GM23248 (cell line): ENCODE measurements at regions not wholly inside any gene's neighbourhood (a gene's known extent, or its start where the extent isn't known, plus 50 kb on each side); places are given as distances from the start of the nearest gene placed in this dataset.

Experiments used
- DNase-seq: peaks from one replicate; pipeline ENCODE4 v3.0.0-alpha.2; 2015
- H2AFZ ChIP-seq: fragments of 200-600 bp; sonication (generic); 2 replicates; pipeline ENCODE4 v1.6.1; 2016; ENCODE audit warnings: antibody characterized with exemption
- H3F3A ChIP-seq: fragments of 200-600 bp; sonication (generic); 2 replicates; pipeline ENCODE4 v1.6.1; 2016; ENCODE audit warnings: mild to moderate bottlenecking, antibody characterized with exemption, mixed run types; ENCODE audit not compliant: insufficient read depth
- H3K27ac ChIP-seq: fragments of 200-600 bp; sonication (generic); 2 replicates; pipeline ENCODE4 v1.5.1; 2016; ENCODE audit warnings: mild to moderate bottlenecking
- H3K27me3 ChIP-seq: fragments of 200-600 bp; sonication (generic); replicated peaks from 2 replicates; pipeline ENCODE4 v1.6.1; 2016; ENCODE audit warnings: mild to moderate bottlenecking; ENCODE audit not compliant: insufficient read depth
- H3K36me3 ChIP-seq: fragments of 200-600 bp; sonication (generic); 2 replicates; pipeline ENCODE4 v1.6.1; 2016; ENCODE audit warnings: low read depth, mild to moderate bottlenecking
- H3K4me1 ChIP-seq: fragments of 200-600 bp; sonication (generic); 2 replicates; pipeline ENCODE4 v1.6.1; 2016; ENCODE audit warnings: mild to moderate bottlenecking; ENCODE audit not compliant: insufficient read depth
- H3K4me2 ChIP-seq: fragments of 200-600 bp; sonication (generic); one replicate; pipeline ENCODE4 v1.6.1; 2016; ENCODE audit warnings: mild to moderate bottlenecking; ENCODE audit not compliant: unreplicated experiment
- H3K4me3 ChIP-seq: fragments of 200-600 bp; sonication (generic); 2 replicates; pipeline ENCODE4 v1.5.1; 2016; ENCODE audit warnings: mild to moderate bottlenecking
- H3K79me2 ChIP-seq: fragments of 200-600 bp; sonication (generic); 2 replicates; pipeline ENCODE4 v1.6.1; 2016; ENCODE audit warnings: mild to moderate bottlenecking; ENCODE audit not compliant: insufficient read depth
- H3K9ac ChIP-seq: fragments of 200-600 bp; sonication (generic); 2 replicates; pipeline ENCODE4 v1.6.1; 2016; ENCODE audit warnings: mild to moderate bottlenecking
- H3K9me2 ChIP-seq: fragments of 200-600 bp; sonication (generic); 2 replicates; pipeline ENCODE4 v1.6.1; 2016; ENCODE audit warnings: mixed run types, mild to moderate bottlenecking, moderate library complexity; ENCODE audit not compliant: insufficient read depth
- H3K9me3 ChIP-seq: fragments of 200-600 bp; sonication (generic); one replicate; pipeline ENCODE4 v1.6.1; 2017; ENCODE audit warnings: low read depth
- H4K20me1 ChIP-seq: fragments of 200-600 bp; sonication (generic); 2 replicates; pipeline ENCODE4 v1.6.0; 2016; ENCODE audit not compliant: insufficient read depth
- EZH2 ChIP-seq: fragments of 200-600 bp; sonication (generic); IDR thresholded peaks from 2 replicates; pipeline ENCODE4 v1.6.1; 2018; ENCODE audit warnings: antibody characterized with exemption, mild to moderate bottlenecking; ENCODE audit not compliant: insufficient read depth, poor library complexity, severe bottlenecking
- EZH2phosphoT487 ChIP-seq: fragments of 200-600 bp; sonication (generic); IDR thresholded peaks from 2 replicates; pipeline ENCODE4 v1.6.1; 2018; ENCODE audit warnings: antibody characterized with exemption, moderate library complexity, mild to moderate bottlenecking, low read depth; ENCODE audit not compliant: insufficient read depth
- WGBS, 2 experiments: methylation state at CpG; one replicate each; pipeline ENCODE4 v1.1.6; 2015 to 2017; ENCODE audit warnings: low lambda C conversion rate in 2 of 2, low coverage in 1 of 2; ENCODE audit errors: missing lambda C conversion rate in 2 of 2; 5-methylcytosine and 5-hydroxymethylcytosine counted together
- in situ Hi-C: fragments of 300-500 bp; cut with MboI; formaldehyde crosslinking; loops from 2 replicates; pipeline ENCODE4 v1.15.0; 2020

DNA sequence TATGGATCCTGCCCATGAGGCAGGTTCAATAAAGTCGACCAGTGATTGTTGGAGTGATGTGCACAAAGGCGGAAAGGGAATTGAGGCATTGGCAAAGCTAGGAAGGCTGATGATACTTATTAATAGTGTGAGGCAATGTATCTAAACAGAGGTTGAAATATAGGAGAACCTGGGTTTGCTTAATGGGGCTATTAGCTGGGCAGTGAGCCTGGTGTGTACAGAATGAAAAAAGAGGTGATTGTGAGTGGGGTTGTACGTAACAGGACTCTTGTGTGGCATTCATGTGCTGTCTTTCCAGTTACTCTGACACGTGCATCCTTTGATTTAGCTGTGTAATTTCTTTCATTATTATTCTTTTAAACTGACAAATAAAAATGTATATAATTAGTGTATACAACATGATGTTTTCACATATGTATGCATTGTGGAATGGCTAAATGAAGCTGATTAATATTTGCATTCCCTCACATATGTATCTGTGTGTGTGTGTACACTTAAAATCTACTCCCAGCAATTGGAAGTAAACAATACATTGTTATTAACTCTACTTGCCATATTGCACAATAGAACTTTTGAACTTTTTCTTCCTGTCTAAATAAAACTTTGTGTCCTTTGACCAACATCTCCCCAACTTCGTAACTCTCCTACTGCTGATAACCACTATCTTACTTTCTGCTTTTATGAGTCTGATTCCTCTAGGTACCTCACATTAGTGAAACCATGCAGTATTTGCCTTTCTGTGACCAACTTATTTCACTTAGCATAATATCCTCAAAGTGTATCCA, 220.5 kb upstream of the SLC35B3 start:
- H3K4me2 ChIP-seq: no peak overlapping the region
- H3K4me1 ChIP-seq: no peaks in the 10 kb centered on the region
- DNase-seq: no peak
- no peaks in the 10 kb centered on the region for H3K27me3 ChIP-seq
- H3K4me3 ChIP-seq: no peak overlapping the region
- no peak overlapping the region for H3K27ac ChIP-seq
- no peak for TF ChIP-seq EZH2
- no peak for TF ChIP-seq EZH2phosphoT487
- no peak overlapping the region for H2AFZ ChIP-seq
- no peaks in the 10 kb centered on the region for H3K9me2 ChIP-seq
- no peaks in the 10 kb centered on the region for H4K20me1 ChIP-seq
- WGBS, 2 experiments: 29 to 34% methylated on average over 5 of the region's 5 CpGs
- H3K36me3 ChIP-seq: no peaks in the 10 kb centered on the region
- H3K9me3 ChIP-seq: no peaks in the 10 kb centered on the region
- H3K79me2 ChIP-seq: no peaks in the 10 kb centered on the region
- in situ Hi-C loops: no loop called here
- no peaks in the 10 kb centered on the region for H3F3A ChIP-seq
- no peak overlapping the region for H3K9ac ChIP-seq

DNA sequence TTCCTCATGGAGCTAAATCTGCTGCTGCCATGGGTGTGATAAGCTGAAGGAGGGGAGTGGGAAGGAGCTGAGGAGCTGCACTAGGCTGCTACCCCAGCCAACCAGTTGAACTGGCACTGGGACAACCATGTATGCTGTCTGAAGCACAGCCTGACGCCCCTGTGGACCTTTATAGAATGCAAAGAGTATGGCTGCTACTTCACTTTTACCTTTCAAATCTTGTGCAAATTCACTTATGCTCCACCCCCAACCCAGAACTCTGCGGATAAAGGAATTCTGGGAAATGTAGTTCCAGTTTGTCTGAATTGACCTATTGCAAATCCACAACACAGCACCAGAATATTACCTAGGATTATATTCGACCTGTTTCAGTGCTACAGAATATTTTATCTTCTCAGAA, 217.4 kb upstream of the SLC35B3 start:
- Histone ChIP-seq H3K9ac (no peak overlapping the region), H3K79me2 (no peaks in the 10 kb centered on the region), H3K9me3 (no peaks in the 10 kb centered on the region), H3F3A (no peaks in the 10 kb centered on the region), H3K4me3 (no peak overlapping the region), H3K9me2 (no peaks in the 10 kb centered on the region), H2AFZ (no peak overlapping the region), H3K36me3 (no peaks in the 10 kb centered on the region), H3K4me2 (no peak overlapping the region), H4K20me1 (no peaks in the 10 kb centered on the region), H3K4me1 (no peaks in the 10 kb centered on the region), H3K27me3 (no peaks in the 10 kb centered on the region), H3K27ac (no peak overlapping the region)
- 16 to 28% methylated on average over 3 of the region's 3 CpGs for WGBS, 2 experiments
- no peak for DNase-seq
- TF ChIP-seq EZH2 (no peak), EZH2phosphoT487 (no peak)
- in situ Hi-C loops: no loop called here

DNA sequence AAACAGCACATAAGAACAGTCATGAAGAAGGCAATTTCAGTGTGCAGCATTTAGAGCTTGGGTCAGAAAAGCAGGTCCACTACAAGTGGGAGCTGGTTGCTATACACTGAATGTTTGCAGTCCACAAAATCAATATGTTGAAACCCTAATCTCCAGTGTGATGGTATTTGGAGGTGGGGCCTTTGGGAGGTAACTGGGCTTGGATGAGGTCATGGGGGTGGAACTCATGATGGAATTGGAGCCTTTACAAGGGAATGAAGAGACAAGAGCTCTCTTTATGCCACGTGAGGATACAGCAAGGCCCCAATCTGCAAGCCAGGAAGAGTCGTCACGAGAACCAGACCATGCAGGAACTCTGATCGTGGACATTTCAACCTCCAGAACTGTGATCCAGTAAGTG, 216.7 kb upstream of the SLC35B3 start:
- no peak overlapping the region for H2AFZ ChIP-seq
- no peak overlapping the region for H3K9ac ChIP-seq
- no peak overlapping the region for H3K4me2 ChIP-seq
- H3K79me2 ChIP-seq: no peaks in the 10 kb centered on the region
- H3K4me1 ChIP-seq: no peaks in the 10 kb centered on the region
- no peaks in the 10 kb centered on the region for H3K9me2 ChIP-seq
- H3K36me3 ChIP-seq: no peaks in the 10 kb centered on the region
- H3K9me3 ChIP-seq: no peaks in the 10 kb centered on the region
- TF ChIP-seq EZH2 (no peak), EZH2phosphoT487 (no peak)
- WGBS, 2 experiments: 38 to 50% methylated on average over 4 of the region's 4 CpGs
- H3K27ac ChIP-seq: no peak overlapping the region
- H3F3A ChIP-seq: no peaks in the 10 kb centered on the region
- in situ Hi-C loops: no loop called here
- no peaks in the 10 kb centered on the region for H4K20me1 ChIP-seq
- no peak for DNase-seq
- no peak overlapping the region for H3K4me3 ChIP-seq
- no peaks in the 10 kb centered on the region for H3K27me3 ChIP-seq

DNA sequence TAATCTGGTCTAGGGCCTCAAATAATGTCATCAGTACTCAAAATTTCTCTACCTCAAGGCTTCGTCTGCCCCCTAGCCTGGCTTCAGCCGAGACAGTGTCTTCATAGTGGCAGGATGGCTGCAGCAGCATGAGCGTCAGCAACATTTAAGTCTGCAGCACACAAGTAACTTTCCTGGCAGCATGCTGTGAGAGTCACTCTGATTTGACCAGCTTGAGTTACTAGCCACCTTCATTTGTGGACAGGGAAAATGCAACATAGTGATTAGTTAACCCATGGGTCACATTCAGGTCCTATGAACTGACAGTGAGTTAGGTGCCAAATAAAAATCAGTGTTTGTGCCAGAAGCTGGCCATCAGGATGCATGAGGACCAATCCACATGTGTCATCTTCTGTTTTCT, 209.9 kb upstream of the SLC35B3 start:
- Histone ChIP-seq H2AFZ (no peak overlapping the region), H3K27ac (no peak overlapping the region), H3K9ac (no peak overlapping the region), H3K79me2 (no peaks in the 10 kb centered on the region), H3K4me1 (no peaks in the 10 kb centered on the region), H3K27me3 (no peaks in the 10 kb centered on the region), H4K20me1 (no peaks in the 10 kb centered on the region), H3K4me3 (no peak overlapping the region), H3K4me2 (no peak overlapping the region), H3K9me2 (no peaks in the 10 kb centered on the region), H3K9me3 (no peaks in the 10 kb centered on the region), H3F3A (no peaks in the 10 kb centered on the region), H3K36me3 (no peaks in the 10 kb centered on the region)
- 41 to 43% methylated on average over 3 of the region's 3 CpGs for WGBS, 2 experiments
- DNase-seq: no peak
- no peak for TF ChIP-seq EZH2phosphoT487
- in situ Hi-C loops: no loop called here
